SK-N-SH (cell line): ENCODE measurements at regions not wholly inside any gene's neighbourhood (a gene's known extent, or its start where the extent isn't known, plus 50 kb on each side); places are given as distances from the start of the nearest gene placed in this dataset.

Source experiments
- CTCF ChIA-PET: fragments of 300-600, 350-600 bp; formaldehyde crosslinking; extraction: SDS; loops from one replicate; lab custom pipeline; 2021; lab: Yijun Ruan, JAX
- POLR2A ChIA-PET: fragments of 350-600 bp; sonication (Branson Sonifier 250); formaldehyde crosslinking; extraction: SDS; loops from one replicate; lab custom pipeline; 2020; ENCODE audit warnings: antibody characterized with exemption, inconsistent platforms; lab: Yijun Ruan, JAX
- DNase-seq: peaks from one replicate; pipeline ENCODE4 v3.0.0; 2012
- H2AFZ ChIP-seq: fragments of 200-600 bp; sonication (generic); 2 replicates; pipeline ENCODE4 v1.8.1; 2016; ENCODE audit warnings: antibody characterized with exemption, mild to moderate bottlenecking, low read depth
- H3F3A ChIP-seq: fragments of 200-600 bp; sonication (generic); replicated peaks from 2 replicates; pipeline ENCODE3; 2016; ENCODE audit warnings: antibody characterized with exemption, mild to moderate bottlenecking; ENCODE audit not compliant: insufficient read depth
- H3K27ac ChIP-seq, 2 experiments: fragments of 200-500 bp in 1 of 2; fragments of 200-600 bp in 1 of 2; sonication (Bioruptor generic) in 1 of 2; sonication (generic), shearing (Covaris generic) in 1 of 2; 2 replicates each; pipeline versions ENCODE4 v1.5.1 to v1.6.1; 2014 to 2016; ENCODE audit warnings: low read depth in 2 of 2, inconsistent platforms in 1 of 2, low read length in 1 of 2, mild to moderate bottlenecking in 1 of 2, mixed read lengths in 1 of 2
- H3K27me3 ChIP-seq: fragments of 200-600 bp; sonication (generic), shearing (Covaris generic); 2 replicates; pipeline ENCODE4 v1.6.1; 2016; ENCODE audit warnings: mixed run types; ENCODE audit not compliant: insufficient read depth
- H3K36me3 ChIP-seq, 2 experiments: fragments of 200-500 bp in 1 of 2; fragments of 200-600 bp in 1 of 2; sonication (Bioruptor generic) in 1 of 2; sonication (generic) in 1 of 2; replicated peaks in 1 of 2; 2 replicates each; pipeline versions ENCODE3 to v1.5.1; 2014 to 2016; ENCODE audit warnings: low read length in 1 of 2, mild to moderate bottlenecking in 1 of 2; ENCODE audit not compliant: insufficient read depth in 2 of 2, control insufficient read depth in 1 of 2
- H3K4me1 ChIP-seq, 2 experiments: fragments of 200-500 bp in 1 of 2; fragments of 200-600 bp in 1 of 2; sonication (Bioruptor generic) in 1 of 2; sonication (generic), shearing (Covaris generic) in 1 of 2; 2 replicates each; pipeline versions ENCODE4 v1.5.1 to v1.6.1; 2014 to 2016; ENCODE audit warnings: low read depth in 1 of 2, low read length in 1 of 2, mixed run types in 1 of 2; ENCODE audit not compliant: insufficient read depth in 2 of 2, control insufficient read depth in 1 of 2
- H3K4me2 ChIP-seq: fragments of 200-600 bp; sonication (generic), shearing (Covaris generic); 2 replicates; pipeline ENCODE4 v1.6.1; 2017; ENCODE audit warnings: mixed run types
- H3K4me3 ChIP-seq, 2 experiments: fragments of 200-500 bp in 1 of 2; fragments of 200-600 bp in 1 of 2; sonication (Bioruptor generic) in 1 of 2; sonication (generic), shearing (Covaris generic) in 1 of 2; 2 replicates each; pipeline versions ENCODE4 v1.5.1 to v1.8.1; 2014 to 2016; ENCODE audit warnings: low read depth in 2 of 2, inconsistent platforms in 1 of 2, low read length in 1 of 2, mild to moderate bottlenecking in 1 of 2, mixed read lengths in 1 of 2, moderate library complexity in 1 of 2
- H3K79me2 ChIP-seq: fragments of 200-600 bp; sonication (generic); 2 replicates; pipeline ENCODE4 v1.8.1; 2017; ENCODE audit warnings: mild to moderate bottlenecking; ENCODE audit not compliant: insufficient read depth
- H3K9ac ChIP-seq: fragments of 200-600 bp; sonication (generic); 2 replicates; pipeline ENCODE4 v1.6.1; 2017; ENCODE audit warnings: mixed run types
- H3K9me2 ChIP-seq: fragments of 200-600 bp; sonication (generic); 2 replicates; pipeline ENCODE4 v1.6.1; 2017; ENCODE audit warnings: mixed run types
- H3K9me3 ChIP-seq: fragments of 200-600 bp; sonication (generic); 2 replicates; pipeline ENCODE4 v1.6.1; 2017; ENCODE audit warnings: mixed run types, mild to moderate bottlenecking, moderate library complexity
- H4K20me1 ChIP-seq: fragments of 200-600 bp; sonication (generic); 2 replicates; pipeline ENCODE4 v1.6.1; 2017; ENCODE audit warnings: mild to moderate bottlenecking, mixed run types; ENCODE audit not compliant: insufficient read depth
- CHD2 ChIP-seq: fragments of 150-350 bp; IDR thresholded peaks from 2 replicates; pipeline ENCODE4 v1.6.1; 2018; ENCODE audit warnings: low read length; ENCODE audit not compliant: partially characterized antibody
- ELF1 ChIP-seq: IDR thresholded peaks from 2 replicates; pipeline ENCODE4 v1.4.0; 2012
- FOSL2 ChIP-seq: IDR thresholded peaks from 2 replicates; pipeline ENCODE4 v1.4.0; 2012; ENCODE audit warnings: low read depth, mild to moderate bottlenecking, moderate library complexity, borderline replicate concordance
- FOXJ3 ChIP-seq: sonication (generic); formaldehyde crosslinking; IDR thresholded peaks from 2 replicates; pipeline ENCODE4 v1.5.1; 2020; ENCODE audit warnings: mild to moderate bottlenecking, missing genetic modification reagents
- JUND ChIP-seq: IDR thresholded peaks from 2 replicates; pipeline ENCODE4 v1.4.0; 2012
- MEF2A ChIP-seq: IDR thresholded peaks from 2 replicates; pipeline ENCODE4 v1.4.0; 2012; ENCODE audit warnings: low read depth, borderline replicate concordance
- NRF1 ChIP-seq: IDR thresholded peaks from 2 replicates; pipeline ENCODE4 v1.6.1; 2012; ENCODE audit warnings: low read depth, mild to moderate bottlenecking, low read length
- RAD21 ChIP-seq: IDR thresholded peaks from 2 replicates; pipeline ENCODE4 v1.6.1; 2012; ENCODE audit warnings: mild to moderate bottlenecking, low read length
- RXRA ChIP-seq: IDR thresholded peaks from 2 replicates; pipeline ENCODE4 v1.4.0; 2012; ENCODE audit warnings: low read depth, mild to moderate bottlenecking, borderline replicate concordance
- SMC3 ChIP-seq: IDR thresholded peaks from 2 replicates; pipeline ENCODE4 v1.6.1; 2012; ENCODE audit warnings: low read depth, low read length, improper control_type of control experiment
- TCF12 ChIP-seq: IDR thresholded peaks from 2 replicates; pipeline ENCODE4 v1.4.0; 2012
- WGBS: methylation state at CpG from one replicate; pipeline ENCODE4 v1.1.6; 2017; ENCODE audit warnings: low lambda C conversion rate; 5-methylcytosine and 5-hydroxymethylcytosine counted together
- TF ChIP-seq, protein P1 (sequence below): IDR thresholded peaks from 2 replicates; pipeline ENCODE4 v1.6.1; 2012; ENCODE audit warnings: mild to moderate bottlenecking, low read depth, low read length, moderate library complexity
- TF ChIP-seq, protein P2 (sequence below): IDR thresholded peaks from 2 replicates; pipeline ENCODE4 v1.4.0; 2012; ENCODE audit warnings: low read depth

DNA sequence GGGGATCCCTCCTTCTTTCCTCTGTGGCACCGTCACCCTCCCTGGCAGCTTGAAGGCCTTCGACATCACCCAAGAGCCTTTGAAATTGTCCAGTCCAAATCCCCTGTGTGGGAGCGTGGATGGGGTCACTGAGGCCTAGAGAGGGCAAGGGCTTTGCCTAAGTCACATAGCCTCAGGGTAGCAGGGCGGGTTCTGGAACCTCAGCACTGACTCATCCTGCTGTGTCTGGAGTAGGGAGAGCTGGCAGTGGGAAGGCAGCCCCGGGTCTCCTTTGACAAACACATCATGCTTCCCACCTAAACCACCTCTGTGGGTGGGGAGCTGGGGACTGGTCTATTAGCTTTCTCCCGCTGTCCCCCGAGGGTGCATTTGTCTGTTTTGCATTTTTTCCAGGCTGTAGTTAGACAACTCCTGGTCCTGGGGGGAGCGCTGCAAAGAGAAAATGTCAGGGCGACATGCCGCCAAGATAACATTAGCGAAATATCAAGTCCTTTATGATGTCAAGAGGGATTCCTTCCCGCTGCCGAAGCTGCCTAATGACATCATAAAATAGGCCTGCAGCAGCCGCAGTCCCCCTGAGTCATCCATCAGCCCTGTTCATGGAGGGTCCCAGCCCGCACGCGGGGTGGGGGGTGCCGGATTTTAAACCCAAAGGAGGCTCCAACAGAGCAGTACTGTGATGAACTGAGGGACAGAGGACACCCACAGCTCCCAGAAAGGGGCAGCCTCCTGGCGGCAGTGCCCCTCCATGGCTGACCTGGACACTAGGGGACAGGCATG is 77.0 kb upstream of the POU3F1 start:
- ChIA-PET POLR2A (interaction anchor here (1.0 kb wide), 1 partner anchor 10 kb away, joined by 3 read pairs; no protein-coding TSS in a partner anchor), CTCF (no interaction called here)
- Histone ChIP-seq H3K9me3 (no peaks in the 10 kb centered on the region), H3K4me2 (no peak overlapping the region), H3K4me1 (no peaks in the 10 kb centered on the region), H3K27me3 (no peaks in the 10 kb centered on the region), H4K20me1 (no peaks in the 10 kb centered on the region), H3K27ac (no peak overlapping the region), H3K9me2 (no peaks in the 10 kb centered on the region), H2AFZ (no peak overlapping the region), H3K36me3 (no peaks in the 10 kb centered on the region), H3F3A (no peaks in the 10 kb centered on the region), H3K4me3 (no peak overlapping the region), H3K79me2 (no peaks in the 10 kb centered on the region), H3K9ac (no peak overlapping the region)
- 60% methylated on average over 15 of the region's 19 CpGs for WGBS
- TF ChIP-seq TCF12 = no peak
- TF ChIP-seq, protein P1, sequence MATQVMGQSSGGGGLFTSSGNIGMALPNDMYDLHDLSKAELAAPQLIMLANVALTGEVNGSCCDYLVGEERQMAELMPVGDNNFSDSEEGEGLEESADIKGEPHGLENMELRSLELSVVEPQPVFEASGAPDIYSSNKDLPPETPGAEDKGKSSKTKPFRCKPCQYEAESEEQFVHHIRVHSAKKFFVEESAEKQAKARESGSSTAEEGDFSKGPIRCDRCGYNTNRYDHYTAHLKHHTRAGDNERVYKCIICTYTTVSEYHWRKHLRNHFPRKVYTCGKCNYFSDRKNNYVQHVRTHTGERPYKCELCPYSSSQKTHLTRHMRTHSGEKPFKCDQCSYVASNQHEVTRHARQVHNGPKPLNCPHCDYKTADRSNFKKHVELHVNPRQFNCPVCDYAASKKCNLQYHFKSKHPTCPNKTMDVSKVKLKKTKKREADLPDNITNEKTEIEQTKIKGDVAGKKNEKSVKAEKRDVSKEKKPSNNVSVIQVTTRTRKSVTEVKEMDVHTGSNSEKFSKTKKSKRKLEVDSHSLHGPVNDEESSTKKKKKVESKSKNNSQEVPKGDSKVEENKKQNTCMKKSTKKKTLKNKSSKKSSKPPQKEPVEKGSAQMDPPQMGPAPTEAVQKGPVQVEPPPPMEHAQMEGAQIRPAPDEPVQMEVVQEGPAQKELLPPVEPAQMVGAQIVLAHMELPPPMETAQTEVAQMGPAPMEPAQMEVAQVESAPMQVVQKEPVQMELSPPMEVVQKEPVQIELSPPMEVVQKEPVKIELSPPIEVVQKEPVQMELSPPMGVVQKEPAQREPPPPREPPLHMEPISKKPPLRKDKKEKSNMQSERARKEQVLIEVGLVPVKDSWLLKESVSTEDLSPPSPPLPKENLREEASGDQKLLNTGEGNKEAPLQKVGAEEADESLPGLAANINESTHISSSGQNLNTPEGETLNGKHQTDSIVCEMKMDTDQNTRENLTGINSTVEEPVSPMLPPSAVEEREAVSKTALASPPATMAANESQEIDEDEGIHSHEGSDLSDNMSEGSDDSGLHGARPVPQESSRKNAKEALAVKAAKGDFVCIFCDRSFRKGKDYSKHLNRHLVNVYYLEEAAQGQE = no peak
- TF ChIP-seq FOSL2 = no peak
- TF ChIP-seq ELF1 = no peak
- DNase-seq = no peak

DNA sequence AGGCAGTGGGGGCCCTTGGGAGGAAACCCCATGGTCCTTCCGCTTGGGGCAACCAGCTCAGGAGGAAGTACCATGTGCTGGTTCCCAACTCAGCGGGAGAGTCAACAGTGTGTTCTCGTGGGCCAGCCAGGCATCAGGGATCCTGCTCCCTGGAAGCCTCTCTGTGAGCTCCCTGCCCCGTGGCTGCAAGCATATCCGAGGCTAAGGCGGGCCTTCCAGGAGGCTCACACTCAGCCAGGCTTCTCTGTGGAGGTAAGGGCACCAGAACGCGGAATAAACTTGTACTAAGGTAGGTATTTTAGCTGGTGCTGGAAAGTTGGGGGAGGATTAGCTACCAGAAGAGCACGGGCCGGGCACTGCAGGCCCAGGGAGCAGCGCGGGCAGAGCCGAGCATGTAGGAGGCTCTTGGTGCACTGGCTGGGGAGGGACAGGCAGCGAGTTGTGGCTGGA is 74.7 kb upstream of the POU3F1 start:
- no peaks in the 10 kb centered on the region for H3K36me3 ChIP-seq
- no peaks in the 10 kb centered on the region for H3F3A ChIP-seq
- H3K79me2 ChIP-seq = no peaks in the 10 kb centered on the region
- H3K27me3 ChIP-seq = no peaks in the 10 kb centered on the region
- no peak overlapping the region for H3K4me2 ChIP-seq
- no peaks in the 10 kb centered on the region for H3K9me2 ChIP-seq
- no peaks in the 10 kb centered on the region for H4K20me1 ChIP-seq
- WGBS = 10% methylated on average over 4 of the region's 14 CpGs
- no peak overlapping the region for H2AFZ ChIP-seq
- no peak overlapping the region for H3K4me3 ChIP-seq
- POLR2A ChIA-PET = no interaction called here
- H3K9ac ChIP-seq = no peak overlapping the region
- CTCF ChIA-PET = interaction anchor here (0.7 kb wide), 1 partner anchor 714 kb away, joined by 3 read pairs; no protein-coding TSS in a partner anchor
- H3K27ac ChIP-seq = no peak overlapping the region
- H3K4me1 ChIP-seq = no peaks in the 10 kb centered on the region
- DNase-seq = no peak
- H3K9me3 ChIP-seq = no peaks in the 10 kb centered on the region
- TF ChIP-seq, protein P2, sequence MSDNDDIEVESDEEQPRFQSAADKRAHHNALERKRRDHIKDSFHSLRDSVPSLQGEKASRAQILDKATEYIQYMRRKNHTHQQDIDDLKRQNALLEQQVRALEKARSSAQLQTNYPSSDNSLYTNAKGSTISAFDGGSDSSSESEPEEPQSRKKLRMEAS = no peak
- TF ChIP-seq NRF1 = no peak
- no peak for TF ChIP-seq JUND
- no peak for TF ChIP-seq RAD21
- TF ChIP-seq FOXJ3 (CRISPR knock-in tag) = no peak
- TF ChIP-seq CHD2 = no peak
- no peak for TF ChIP-seq SMC3
- TF ChIP-seq RXRA = no peak
- TF ChIP-seq FOSL2 = no peak
- TF ChIP-seq MEF2A = no peak
